ENCODE measurements at regions not wholly inside any gene's neighbourhood (a gene's known extent, or its start where the extent isn't known, plus 50 kb on each side); places are given as distances from the start of the nearest gene placed in this dataset.

DNA sequence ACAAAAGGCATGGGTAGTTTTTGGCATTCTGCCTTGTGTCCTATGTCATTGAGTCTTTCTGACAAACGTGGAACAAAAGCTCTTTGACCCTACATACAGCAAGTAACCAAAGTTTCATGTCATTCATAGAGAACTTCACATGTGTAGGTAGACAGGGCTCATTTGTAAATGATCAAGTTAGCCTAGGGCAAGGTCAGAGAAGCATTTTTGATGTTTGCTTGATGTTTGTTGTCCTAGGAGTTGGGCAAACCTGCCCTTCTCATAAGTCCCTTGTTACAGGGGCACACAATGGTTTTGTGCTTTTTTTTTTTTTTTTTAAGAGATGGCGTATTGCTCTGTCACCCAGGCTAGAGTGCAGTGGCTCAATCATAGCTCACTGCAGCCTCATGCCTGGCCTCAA lies 83.3 kb upstream of the FAM136A start:
- Histone ChIP-seq H3K27ac (no peak overlapping the region), H3K27me3 (peaks cover 0 to 34% (median 0%) of the 10 kb centered on the region in 9 donors), H3K4me3 (no peak overlapping the region), H3K36me3 (no peaks in the 10 kb centered on the region), H3K9me3 (no peaks in the 10 kb centered on the region), H3K4me1 (no peaks in the 10 kb centered on the region)
- TF ChIP-seq, protein P1, sequence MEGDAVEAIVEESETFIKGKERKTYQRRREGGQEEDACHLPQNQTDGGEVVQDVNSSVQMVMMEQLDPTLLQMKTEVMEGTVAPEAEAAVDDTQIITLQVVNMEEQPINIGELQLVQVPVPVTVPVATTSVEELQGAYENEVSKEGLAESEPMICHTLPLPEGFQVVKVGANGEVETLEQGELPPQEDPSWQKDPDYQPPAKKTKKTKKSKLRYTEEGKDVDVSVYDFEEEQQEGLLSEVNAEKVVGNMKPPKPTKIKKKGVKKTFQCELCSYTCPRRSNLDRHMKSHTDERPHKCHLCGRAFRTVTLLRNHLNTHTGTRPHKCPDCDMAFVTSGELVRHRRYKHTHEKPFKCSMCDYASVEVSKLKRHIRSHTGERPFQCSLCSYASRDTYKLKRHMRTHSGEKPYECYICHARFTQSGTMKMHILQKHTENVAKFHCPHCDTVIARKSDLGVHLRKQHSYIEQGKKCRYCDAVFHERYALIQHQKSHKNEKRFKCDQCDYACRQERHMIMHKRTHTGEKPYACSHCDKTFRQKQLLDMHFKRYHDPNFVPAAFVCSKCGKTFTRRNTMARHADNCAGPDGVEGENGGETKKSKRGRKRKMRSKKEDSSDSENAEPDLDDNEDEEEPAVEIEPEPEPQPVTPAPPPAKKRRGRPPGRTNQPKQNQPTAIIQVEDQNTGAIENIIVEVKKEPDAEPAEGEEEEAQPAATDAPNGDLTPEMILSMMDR (IDR thresholded peaks at IDR 0.05) = no peak
- TF ChIP-seq POLR2A (IDR thresholded peaks at IDR 0.05) = no peak
- intact Hi-C loops (cut with DNase I) = no loop called here
- 62 to 81% (median 67%) methylated on average over 2 of the region's 2 CpGs for WGBS, 4 donors
- ATAC-seq (no peak), DNase-seq (no peak)

DNA sequence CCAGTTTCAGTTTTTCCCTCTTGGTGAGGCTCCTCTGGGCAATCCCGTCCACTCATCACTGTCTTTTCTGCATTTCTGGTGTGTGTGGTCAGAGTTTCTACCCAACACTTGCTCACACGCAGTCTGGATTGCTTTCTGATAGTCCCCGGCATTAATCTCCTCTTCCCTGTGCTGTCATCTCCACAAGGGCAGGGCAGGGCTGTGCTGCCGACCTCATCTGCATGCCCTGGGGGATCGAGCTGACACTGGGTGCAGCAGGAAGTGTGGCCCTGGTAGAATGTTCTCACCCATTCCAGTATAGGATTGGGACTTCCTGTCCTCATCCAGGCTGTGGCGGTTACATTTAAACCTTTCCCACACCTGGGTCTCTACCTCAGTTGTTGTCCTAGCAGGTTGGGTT lies 80.0 kb upstream of the FAM136A start:
- WGBS, 4 donors = 37 to 50% (median 42%) methylated on average over 6 of the region's 6 CpGs
- Histone ChIP-seq H3K4me1 (no peaks in the 10 kb centered on the region), H3K27ac (no peak overlapping the region), H3K27me3 (peaks cover 0 to 34% (median 0%) of the 10 kb centered on the region in 9 donors), H3K4me3 (no peak overlapping the region), H3K9me3 (no peaks in the 10 kb centered on the region), H3K36me3 (no peaks in the 10 kb centered on the region)
- TF ChIP-seq, protein P1 (IDR thresholded peaks at IDR 0.05) = no peak
- TF ChIP-seq POLR2A (IDR thresholded peaks at IDR 0.05) = no peak
- ATAC-seq (no peak), DNase-seq (no peak)
- intact Hi-C loops (cut with DNase I) = no loop called here

DNA sequence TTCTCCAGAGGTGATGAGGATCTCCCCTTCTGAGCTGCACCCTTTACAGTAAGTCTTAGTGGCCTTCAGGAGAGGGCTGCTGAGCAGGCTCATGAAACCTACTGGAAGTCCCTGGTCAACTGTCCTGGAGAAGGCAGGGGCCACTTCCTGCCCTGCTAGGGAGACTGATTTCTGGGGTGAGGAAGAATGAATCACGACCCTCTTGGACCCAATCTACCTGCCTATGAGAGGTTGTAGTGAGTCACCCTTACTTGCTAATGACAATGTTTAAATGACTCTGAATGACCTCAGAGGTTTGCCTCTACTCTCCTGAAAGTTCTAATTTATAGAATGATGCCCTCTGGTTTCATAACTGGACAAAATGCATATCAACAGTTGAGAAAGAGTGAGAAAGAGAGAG lies 79.4 kb upstream of the FAM136A start:
- Histone ChIP-seq H3K4me1 (no peaks in the 10 kb centered on the region), H3K27ac (no peak overlapping the region), H3K4me3 (no peak overlapping the region), H3K27me3 (peaks cover 0 to 31% (median 0%) of the 10 kb centered on the region in 9 donors), H3K9me3 (no peaks in the 10 kb centered on the region), H3K36me3 (no peaks in the 10 kb centered on the region)
- no peak for DNase-seq
- no peak for ATAC-seq
- no peak for TF ChIP-seq POLR2A (IDR thresholded peaks at IDR 0.05)
- TF ChIP-seq, protein P1 (IDR thresholded peaks at IDR 0.05) = no peak
- intact Hi-C loops (cut with DNase I) = no loop called here
- WGBS, 4 donors = 63 to 76% (median 65%) methylated on average over 1 of the region's 1 CpG

DNA sequence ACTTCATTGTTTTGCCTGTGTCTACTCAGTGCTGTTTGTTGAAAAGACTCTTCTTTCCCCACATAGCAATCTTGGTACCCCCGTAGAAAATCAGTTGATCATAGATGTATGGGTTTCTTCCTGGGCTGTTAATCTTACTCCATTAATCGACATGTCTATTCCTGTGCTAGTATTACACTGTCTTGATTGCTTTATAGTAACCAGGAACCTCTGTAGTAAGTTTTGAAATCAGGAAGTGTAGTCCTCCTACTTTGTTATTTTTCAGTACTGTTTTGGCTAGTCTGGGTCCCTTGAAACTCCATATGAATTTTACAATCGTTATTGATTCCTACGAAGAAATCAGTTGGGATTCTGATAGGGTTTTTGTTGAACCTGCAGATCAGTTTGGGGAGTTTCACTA lies 78.8 kb upstream of the FAM136A start:
- no peaks in the 10 kb centered on the region for H3K4me1 ChIP-seq
- H3K4me3 ChIP-seq = no peak overlapping the region
- DNase-seq (no peak), ATAC-seq (no peak)
- no peak overlapping the region for H3K27ac ChIP-seq
- WGBS, 4 donors = 78 to 88% (median 80%) methylated on average over 4 of the region's 4 CpGs
- peaks cover 0 to 25% (median 0%) of the 10 kb centered on the region in 9 donors for H3K27me3 ChIP-seq
- intact Hi-C loops (cut with DNase I) = no loop called here
- TF ChIP-seq, protein P1 (IDR thresholded peaks at IDR 0.05) = no peak
- TF ChIP-seq POLR2A (IDR thresholded peaks at IDR 0.05) = no peak
- H3K9me3 ChIP-seq = no peaks in the 10 kb centered on the region
- H3K36me3 ChIP-seq = no peaks in the 10 kb centered on the region
